Choroid plexus epithelial cell (primary cell): ENCODE measurements at regions not wholly inside any gene's neighbourhood (a gene's known extent, or its start where the extent isn't known, plus 50 kb on each side); places are given as distances from the start of the nearest gene placed in this dataset.

Source experiments
- DNase-seq: peaks from one replicate; pipeline ENCODE4 v3.0.0-alpha.2; 2010; ENCODE audit warnings: low read depth
- H3K4me3 ChIP-seq: 2 replicates; pipeline ENCODE4 v1.5.1; 2011; ENCODE audit warnings: low read depth, mild to moderate bottlenecking, control low read depth, low read length, moderate library complexity
- TF ChIP-seq, protein P1 (sequence below): conservative IDR thresholded peaks from 2 replicates; pipeline ENCODE4 v1.5.1; 2011; ENCODE audit warnings: low read depth, mild to moderate bottlenecking, control low read depth, inconsistent platforms, low read length, moderate library complexity

DNA sequence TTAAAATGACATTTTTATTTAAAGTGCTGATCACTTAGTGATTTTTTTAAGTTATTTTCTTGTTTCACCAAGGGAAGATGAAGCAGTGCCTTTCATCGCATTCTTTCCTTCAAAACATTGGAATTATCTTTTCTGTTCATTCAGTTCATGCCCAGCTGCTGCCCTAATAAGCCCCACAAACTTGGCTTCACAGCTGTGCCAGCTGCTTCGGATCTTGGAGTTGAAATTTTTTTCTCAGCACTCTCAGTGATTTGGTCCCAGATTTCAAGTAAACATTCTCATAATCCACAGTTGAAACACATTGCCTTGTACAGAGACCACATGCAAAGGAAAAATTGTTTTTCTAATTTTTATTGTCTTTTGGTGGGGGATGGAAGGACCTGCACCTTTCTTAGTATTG, 353.3 kb upstream of the LRP1B start:
- no peak overlapping the region for H3K4me3 ChIP-seq
- no peak for DNase-seq
- TF ChIP-seq, protein P1, sequence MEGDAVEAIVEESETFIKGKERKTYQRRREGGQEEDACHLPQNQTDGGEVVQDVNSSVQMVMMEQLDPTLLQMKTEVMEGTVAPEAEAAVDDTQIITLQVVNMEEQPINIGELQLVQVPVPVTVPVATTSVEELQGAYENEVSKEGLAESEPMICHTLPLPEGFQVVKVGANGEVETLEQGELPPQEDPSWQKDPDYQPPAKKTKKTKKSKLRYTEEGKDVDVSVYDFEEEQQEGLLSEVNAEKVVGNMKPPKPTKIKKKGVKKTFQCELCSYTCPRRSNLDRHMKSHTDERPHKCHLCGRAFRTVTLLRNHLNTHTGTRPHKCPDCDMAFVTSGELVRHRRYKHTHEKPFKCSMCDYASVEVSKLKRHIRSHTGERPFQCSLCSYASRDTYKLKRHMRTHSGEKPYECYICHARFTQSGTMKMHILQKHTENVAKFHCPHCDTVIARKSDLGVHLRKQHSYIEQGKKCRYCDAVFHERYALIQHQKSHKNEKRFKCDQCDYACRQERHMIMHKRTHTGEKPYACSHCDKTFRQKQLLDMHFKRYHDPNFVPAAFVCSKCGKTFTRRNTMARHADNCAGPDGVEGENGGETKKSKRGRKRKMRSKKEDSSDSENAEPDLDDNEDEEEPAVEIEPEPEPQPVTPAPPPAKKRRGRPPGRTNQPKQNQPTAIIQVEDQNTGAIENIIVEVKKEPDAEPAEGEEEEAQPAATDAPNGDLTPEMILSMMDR, result no peak

DNA sequence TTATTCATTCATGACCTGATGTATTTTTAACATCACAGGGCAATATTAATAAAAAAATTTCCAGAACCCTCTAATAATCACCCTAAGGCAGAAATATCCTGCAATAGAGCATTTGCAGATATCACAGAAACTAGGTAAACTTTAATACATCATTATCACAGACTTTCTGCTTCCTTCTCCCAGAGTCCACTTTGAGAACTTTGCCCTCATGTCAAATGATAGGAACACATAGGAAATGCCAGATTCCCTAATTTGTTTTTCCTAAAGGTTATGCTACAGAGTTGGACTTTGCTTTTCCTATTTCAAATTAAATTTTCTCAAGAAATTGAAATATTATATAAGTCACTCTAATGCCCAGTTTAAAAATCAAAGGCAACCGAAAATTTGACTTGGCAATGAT, 352.8 kb upstream of the LRP1B start:
- TF ChIP-seq, protein P1, result no peak
- DNase-seq, result no peak
- no peak overlapping the region for H3K4me3 ChIP-seq

DNA sequence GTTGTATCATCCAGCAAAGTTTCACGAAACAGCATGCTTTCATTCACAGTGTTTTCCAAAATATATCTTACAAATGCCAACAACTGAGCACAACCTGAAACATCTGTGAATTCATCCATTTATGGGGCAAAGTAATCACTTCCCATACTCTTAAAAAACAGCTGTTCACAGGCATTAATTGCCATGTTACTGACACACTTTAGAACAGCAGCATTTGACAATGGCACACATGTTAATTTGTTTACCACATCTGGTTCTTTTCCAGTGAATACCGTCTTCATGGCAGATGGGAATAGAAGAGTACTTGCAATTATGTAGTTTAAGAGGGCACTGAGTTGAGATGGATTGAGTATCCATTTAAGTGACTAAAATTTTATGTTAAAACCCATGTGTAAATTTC, 347.4 kb upstream of the LRP1B start:
- DNase-seq, result no peak
- H3K4me3 ChIP-seq, result no peak overlapping the region
- TF ChIP-seq, protein P1, result no peak

DNA sequence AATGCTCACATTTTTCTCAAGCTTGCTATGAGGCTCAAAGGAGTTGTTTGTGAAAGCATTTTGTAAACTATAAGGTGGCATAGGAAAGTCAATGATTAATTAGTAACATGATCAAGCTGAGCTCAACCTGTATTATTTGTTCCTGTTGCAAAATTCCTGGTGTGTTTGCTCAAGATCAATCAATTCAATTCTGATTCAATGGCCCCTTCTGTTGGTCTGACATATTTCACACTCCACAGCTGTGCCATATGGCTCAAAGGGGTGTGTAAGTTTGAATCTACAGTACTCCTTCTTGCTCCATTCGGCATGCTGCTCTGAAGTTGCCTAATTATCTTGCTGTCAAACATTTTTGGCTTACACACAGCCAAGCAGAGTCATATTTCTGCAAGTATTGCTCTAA, 341.6 kb upstream of the LRP1B start:
- TF ChIP-seq, protein P1, result no peak
- no peak overlapping the region for H3K4me3 ChIP-seq
- peak; percentile 45 for DNase-seq

DNA sequence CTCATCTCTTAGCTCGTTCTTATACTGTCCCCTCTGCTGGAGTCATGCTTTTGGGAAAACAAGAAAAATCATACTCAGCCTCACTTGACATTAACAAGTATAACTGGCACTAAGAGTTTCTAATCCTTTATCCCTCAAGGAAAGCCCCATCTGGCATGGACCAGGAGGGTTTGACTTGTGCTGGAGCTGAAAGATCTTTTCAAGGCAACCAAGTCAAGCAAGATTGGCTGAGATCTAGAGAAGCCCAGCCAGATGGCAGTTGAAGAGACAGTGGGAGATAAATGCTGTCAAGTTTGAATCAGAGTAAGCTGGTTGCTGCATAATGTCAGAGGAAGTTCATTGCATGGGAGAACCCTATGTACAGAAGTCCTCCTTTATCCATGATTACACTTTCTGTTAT, 336.5 kb upstream of the LRP1B start:
- TF ChIP-seq, protein P1, result no peak
- H3K4me3 ChIP-seq, result no peak overlapping the region
- DNase-seq, result no peak

DNA sequence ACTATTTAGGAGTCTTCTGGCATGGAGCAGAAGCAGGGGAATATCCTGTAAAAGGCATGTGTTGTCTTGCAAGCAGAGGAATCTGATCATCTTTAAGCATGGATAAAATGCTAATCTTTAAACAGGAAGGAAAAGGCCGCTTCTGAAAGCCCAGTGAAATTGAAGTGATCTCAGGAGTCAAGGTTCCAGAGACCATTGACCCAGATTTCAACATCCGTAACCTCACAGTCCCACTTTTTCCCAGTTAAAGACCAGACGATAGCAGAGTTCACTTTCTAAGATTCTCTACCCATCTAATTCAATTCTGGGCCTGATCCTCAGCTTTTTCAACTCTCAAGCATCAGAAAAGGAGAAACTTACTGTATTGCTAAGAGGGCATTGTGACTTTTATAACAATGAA, 332.2 kb upstream of the LRP1B start:
- TF ChIP-seq, protein P1, result no peak
- no peak for DNase-seq

DNA sequence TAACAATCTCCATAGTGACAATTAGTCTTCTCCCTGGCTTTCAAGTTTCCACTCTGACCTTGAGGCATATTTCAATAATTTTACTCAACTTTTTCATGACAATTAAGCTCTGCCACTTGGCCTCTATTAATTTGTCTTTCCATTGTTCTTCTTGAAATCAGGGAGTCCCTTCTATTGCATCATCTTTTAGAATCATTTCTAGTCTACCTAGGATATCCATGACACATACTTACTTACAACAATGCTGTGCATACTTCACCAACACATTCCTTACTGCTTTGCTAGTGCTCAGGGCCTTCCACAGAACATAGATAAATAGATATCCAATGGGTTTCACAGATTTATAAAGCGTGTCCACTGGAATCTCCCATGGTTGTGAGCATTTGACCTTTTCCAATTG, 331.5 kb upstream of the LRP1B start:
- no peak overlapping the region for H3K4me3 ChIP-seq
- TF ChIP-seq, protein P1, result no peak
- DNase-seq, result peak; percentile 45

More for the DNA sequence above, 332.2 kb upstream of the LRP1B start:
- H3K4me3 ChIP-seq, result no peak overlapping the region
